ENCODE measurements at regions not wholly inside any gene's neighbourhood (a gene's known extent, or its start where the extent isn't known, plus 50 kb on each side); places are given as distances from the start of the nearest gene placed in this dataset.

GRCh38 chr4:144480068-144480467, 165.9 kb upstream of the HHIP start:
- TF ChIP-seq DDIT3 (CRISPR knock-in tag; IDR thresholded peaks at IDR 0.05) (no peak), CTCF (CRISPR knock-in tag; IDR thresholded peaks at IDR 0.05) (no peak), SMARCE1 (IDR thresholded peaks at IDR 0.05; ENCODE audit: borderline replicate concordance) (no peak), MYNN (CRISPR knock-in tag; IDR thresholded peaks at IDR 0.05; ENCODE audit: low read depth) (no peak), CEBPB (IDR thresholded peaks at IDR 0.05; ENCODE audit: borderline replicate concordance, low read depth, low read length) (no peak), EP300 (IDR thresholded peaks at IDR 0.05; ENCODE audit: low read depth in 2 of 2, low read length in 2 of 2) (no peak), EP300 (CRISPR knock-in tag; IDR thresholded peaks at IDR 0.05; ENCODE audit: borderline replicate concordance) (no peak), ELF1 (CRISPR knock-in tag; IDR thresholded peaks at IDR 0.05) (no peak), RXRA (CRISPR knock-in tag; IDR thresholded peaks at IDR 0.05) (no peak), FIP1L1 (IDR thresholded peaks at IDR 0.05; ENCODE audit: borderline replicate concordance, insufficient read depth, low read depth, low read length) (no peak)
